ENCODE measurements at regions not wholly inside any gene's neighbourhood (a gene's known extent, or its start where the extent isn't known, plus 50 kb on each side); places are given as distances from the start of the nearest gene placed in this dataset.
A peak's percentile ranks its signal among the peaks of the same experiment; 100 is the strongest.

DNA sequence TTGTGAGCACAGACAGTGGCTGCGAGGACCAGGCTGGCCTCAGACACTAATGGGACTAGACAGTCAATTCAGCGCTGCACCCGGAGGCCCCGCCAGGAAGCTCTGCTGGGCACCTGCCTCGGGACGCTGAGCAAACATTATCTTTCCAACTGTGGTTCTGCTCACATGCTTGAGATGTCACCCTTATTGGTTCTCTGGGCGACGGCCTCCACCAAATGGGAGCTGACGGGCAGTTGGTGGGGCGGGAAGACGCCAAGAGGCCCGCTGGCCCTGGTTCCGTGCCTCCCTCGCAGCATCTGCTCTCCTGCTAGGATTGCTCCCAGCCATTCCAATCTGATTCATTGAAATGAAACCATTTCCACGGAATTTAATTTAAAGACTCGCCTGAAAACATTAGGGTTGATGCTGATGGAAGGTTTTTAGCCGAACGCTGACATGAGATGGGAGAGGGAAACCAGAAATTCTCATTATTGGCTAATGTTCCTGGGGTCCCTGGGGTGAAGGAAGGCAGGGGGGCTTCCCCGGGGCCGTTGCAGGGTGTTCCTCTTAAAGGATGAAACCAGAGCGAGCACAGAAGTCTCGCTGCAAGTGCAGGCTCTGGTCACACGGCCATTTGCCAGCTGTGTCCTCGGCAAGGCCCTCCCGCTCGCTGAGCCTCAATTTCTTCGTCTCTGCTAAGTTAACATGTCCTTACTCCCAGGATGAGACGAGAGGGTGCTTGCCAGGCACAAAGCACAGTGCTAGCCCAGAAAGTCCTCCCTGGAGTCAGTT lies 512.2 kb downstream of the NPHP4 start:
- H3K14ac ChIP-seq (ENCODE audit: low read length), result no peak overlapping the region
- H3K18ac ChIP-seq (ENCODE audit: low read length), result peak overlapping the region; percentile 73
- WGBS, 2 donors (ENCODE audit: extremely low coverage in 2 of 2, insufficient read length in 2 of 2, insufficient replicate concordance in 1 of 2), result no CpG with 5 or more reads among the region's 28 CpGs
- H3K79me1 ChIP-seq (ENCODE audit: low read depth, low read length), result no peaks in the 10 kb centered on the region
- no peak overlapping the region for H2BK120ac ChIP-seq (ENCODE audit: low read depth, low read length)
- H2BK12ac ChIP-seq (ENCODE audit: low read length), result no peak overlapping the region
- H3K27me3 ChIP-seq (ENCODE audit: control insufficient read depth in 3 of 3, insufficient read depth in 3 of 3, low read depth in 1 of 3, low read length in 3 of 3), result peaks cover 0 to 8% (median 0%) of the 10 kb centered on the region in 3 experiments
- H4K8ac ChIP-seq (ENCODE audit: low read depth, low read length), result no peak overlapping the region
- no peak overlapping the region for H4K91ac ChIP-seq (ENCODE audit: low read depth, low read length, poor library complexity)
- no peak overlapping the region for H2AFZ ChIP-seq (ENCODE audit: low read length)
- peak overlapping the region; percentile 86 for H2AK5ac ChIP-seq (ENCODE audit: low read depth, low read length)
- no peak overlapping the region for H3K4me3 ChIP-seq (ENCODE audit: low read length in 2 of 2)
- H3K9ac ChIP-seq (ENCODE audit: low read depth, low read length, poor library complexity), result no peak overlapping the region
- no peaks in the 10 kb centered on the region for H3K9me3 ChIP-seq (replicated peaks in 1 of 2; ENCODE audit: control insufficient read depth in 2 of 2, insufficient read depth in 1 of 2, low read depth in 1 of 2, low read length in 2 of 2)
- no peak overlapping the region for H3K27ac ChIP-seq (replicated peaks; ENCODE audit: low read length)
- no peak for DNase-seq (ENCODE audit: low spot score)
- no peak overlapping the region for H2BK5ac ChIP-seq (ENCODE audit: low read length)
- H3K4me2 ChIP-seq (ENCODE audit: insufficient read depth, low read length, poor library complexity, severe bottlenecking), result no peak overlapping the region
- no peak overlapping the region for H2BK15ac ChIP-seq (ENCODE audit: low read length)
- no peaks in the 10 kb centered on the region for H3K36me3 ChIP-seq (replicated peaks in 1 of 2; ENCODE audit: control insufficient read depth in 2 of 2, insufficient read depth in 2 of 2, low read length in 2 of 2)
- peaks cover 0 to 4% of the 10 kb centered on the region in 2 donors for H3K4me1 ChIP-seq (ENCODE audit: control insufficient read depth in 2 of 2, insufficient read depth in 1 of 2, low read depth in 1 of 2, low read length in 2 of 2)
- H3K23ac ChIP-seq (ENCODE audit: low read depth, low read length, poor library complexity), result peak overlapping the region; percentile 51
- H3K4ac ChIP-seq (ENCODE audit: low read length), result no peak overlapping the region

DNA sequence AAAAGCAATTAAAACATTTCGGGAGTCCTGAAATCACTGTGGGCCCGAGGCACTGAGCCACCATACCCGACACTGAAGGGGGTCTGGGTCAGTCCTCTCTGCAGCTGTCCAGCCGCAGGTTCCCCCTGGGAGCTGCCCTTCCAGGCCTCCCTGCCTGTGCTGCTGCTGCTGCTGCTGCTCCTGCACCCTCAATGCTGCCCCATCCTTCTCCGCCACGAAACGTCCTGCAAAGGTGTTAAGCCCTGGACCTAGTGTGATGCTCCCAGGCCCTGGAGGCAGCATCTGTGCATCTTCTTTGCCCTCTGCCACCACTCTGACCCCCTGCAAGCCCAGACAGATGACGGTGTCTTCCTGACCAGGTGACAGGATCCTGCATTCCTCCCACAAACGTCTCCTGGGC lies 513.3 kb downstream of the NPHP4 start:
- no peak overlapping the region for H4K91ac ChIP-seq (ENCODE audit: low read depth, low read length, poor library complexity)
- no peaks in the 10 kb centered on the region for H3K36me3 ChIP-seq (replicated peaks in 1 of 2; ENCODE audit: control insufficient read depth in 2 of 2, insufficient read depth in 2 of 2, low read length in 2 of 2)
- no peak overlapping the region for H4K8ac ChIP-seq (ENCODE audit: low read depth, low read length)
- H3K23ac ChIP-seq (ENCODE audit: low read depth, low read length, poor library complexity), result peak overlapping the region; percentile 87
- H2BK5ac ChIP-seq (ENCODE audit: low read length), result no peak overlapping the region
- no CpG with 5 or more reads among the region's 9 CpGs for WGBS, 2 donors (ENCODE audit: extremely low coverage in 2 of 2, insufficient read length in 2 of 2, insufficient replicate concordance in 1 of 2)
- no peak overlapping the region for H3K27ac ChIP-seq (replicated peaks; ENCODE audit: low read length)
- no peak overlapping the region for H2BK12ac ChIP-seq (ENCODE audit: low read length)
- H3K4me1 ChIP-seq (ENCODE audit: control insufficient read depth in 2 of 2, insufficient read depth in 1 of 2, low read depth in 1 of 2, low read length in 2 of 2), result peaks cover 0 to 3% of the 10 kb centered on the region in 2 donors
- H3K9me3 ChIP-seq (replicated peaks in 1 of 2; ENCODE audit: control insufficient read depth in 2 of 2, insufficient read depth in 1 of 2, low read depth in 1 of 2, low read length in 2 of 2), result peaks cover 0 to 2% of the 10 kb centered on the region in 2 donors
- peak overlapping the region; percentile 59 for H3K18ac ChIP-seq (ENCODE audit: low read length)
- H3K14ac ChIP-seq (ENCODE audit: low read length), result no peak overlapping the region
- H3K79me1 ChIP-seq (ENCODE audit: low read depth, low read length), result no peaks in the 10 kb centered on the region
- no peak overlapping the region for H3K4ac ChIP-seq (ENCODE audit: low read length)
- H3K4me3 ChIP-seq (ENCODE audit: low read length in 2 of 2), result no peak overlapping the region
- no peak overlapping the region for H2AFZ ChIP-seq (ENCODE audit: low read length)
- peaks cover 0 to 8% (median 0%) of the 10 kb centered on the region in 3 experiments for H3K27me3 ChIP-seq (ENCODE audit: control insufficient read depth in 3 of 3, insufficient read depth in 3 of 3, low read depth in 1 of 3, low read length in 3 of 3)
- H3K9ac ChIP-seq (ENCODE audit: low read depth, low read length, poor library complexity), result no peak overlapping the region
- H2BK120ac ChIP-seq (ENCODE audit: low read depth, low read length), result no peak overlapping the region
- no peak overlapping the region for H2BK15ac ChIP-seq (ENCODE audit: low read length)
- H2AK5ac ChIP-seq (ENCODE audit: low read depth, low read length), result no peak overlapping the region
- DNase-seq (ENCODE audit: low spot score), result no peak
- H3K4me2 ChIP-seq (ENCODE audit: insufficient read depth, low read length, poor library complexity, severe bottlenecking), result no peak overlapping the region

DNA sequence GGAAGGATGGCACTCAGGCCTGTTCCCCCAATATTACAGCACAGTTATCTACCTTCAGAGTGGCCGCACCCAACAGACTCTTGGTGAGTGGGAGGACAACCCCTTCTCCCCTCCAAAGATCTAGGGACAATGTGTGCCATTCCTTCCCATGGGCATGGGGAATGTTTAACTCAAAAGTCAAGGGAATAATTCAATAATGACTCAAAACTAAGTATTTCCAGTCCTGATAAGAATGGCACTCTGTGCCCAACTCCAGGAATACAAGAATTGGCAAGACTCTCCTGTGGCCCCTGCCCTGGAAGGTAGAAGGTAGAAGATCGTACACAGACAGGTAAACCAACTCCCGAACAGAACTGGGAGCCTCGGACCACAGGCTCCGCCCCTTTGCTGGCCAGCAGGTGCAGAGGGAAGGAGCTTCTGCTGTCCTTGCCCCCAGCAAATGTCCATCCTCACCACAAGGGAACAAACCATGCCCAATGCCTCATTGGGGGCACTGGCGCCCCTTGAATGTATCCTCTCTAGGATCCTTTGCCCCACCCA lies 514.0 kb downstream of the NPHP4 start:
- Histone ChIP-seq H3K36me3 (replicated peaks in 1 of 2; ENCODE audit: control insufficient read depth in 2 of 2, insufficient read depth in 2 of 2, low read length in 2 of 2) (no peaks in the 10 kb centered on the region), H3K4me1 (ENCODE audit: control insufficient read depth in 2 of 2, insufficient read depth in 1 of 2, low read depth in 1 of 2, low read length in 2 of 2) (peaks cover 0 to 3% of the 10 kb centered on the region in 2 donors), H3K4me2 (ENCODE audit: insufficient read depth, low read length, poor library complexity, severe bottlenecking) (no peak overlapping the region), H2BK120ac (ENCODE audit: low read depth, low read length) (no peak overlapping the region), H2BK5ac (ENCODE audit: low read length) (no peak overlapping the region), H3K79me1 (ENCODE audit: low read depth, low read length) (no peaks in the 10 kb centered on the region), H2AFZ (ENCODE audit: low read length) (no peak overlapping the region), H2AK5ac (ENCODE audit: low read depth, low read length) (no peak overlapping the region), H3K23ac (ENCODE audit: low read depth, low read length, poor library complexity) (no peak overlapping the region), H3K4me3 (ENCODE audit: low read length in 2 of 2) (no peak overlapping the region), H3K18ac (ENCODE audit: low read length) (no peak overlapping the region), H4K91ac (ENCODE audit: low read depth, low read length, poor library complexity) (no peak overlapping the region), H3K27ac (replicated peaks; ENCODE audit: low read length) (no peak overlapping the region), H3K14ac (ENCODE audit: low read length) (no peak overlapping the region), H3K4ac (ENCODE audit: low read length) (no peak overlapping the region), H3K9me3 (replicated peaks in 1 of 2; ENCODE audit: control insufficient read depth in 2 of 2, insufficient read depth in 1 of 2, low read depth in 1 of 2, low read length in 2 of 2) (peaks cover 0 to 2% of the 10 kb centered on the region in 2 donors), H3K27me3 (ENCODE audit: control insufficient read depth in 3 of 3, insufficient read depth in 3 of 3, low read depth in 1 of 3, low read length in 3 of 3) (peaks cover 0 to 8% (median 0%) of the 10 kb centered on the region in 3 experiments), H4K8ac (ENCODE audit: low read depth, low read length) (no peak overlapping the region), H3K9ac (ENCODE audit: low read depth, low read length, poor library complexity) (no peak overlapping the region), H2BK12ac (ENCODE audit: low read length) (no peak overlapping the region), H2BK15ac (ENCODE audit: low read length) (no peak overlapping the region)
- WGBS, 2 donors (ENCODE audit: extremely low coverage in 2 of 2, insufficient read length in 2 of 2, insufficient replicate concordance in 1 of 2), result no CpG with 5 or more reads among the region's 6 CpGs
- DNase-seq (ENCODE audit: low spot score), result no peak

DNA sequence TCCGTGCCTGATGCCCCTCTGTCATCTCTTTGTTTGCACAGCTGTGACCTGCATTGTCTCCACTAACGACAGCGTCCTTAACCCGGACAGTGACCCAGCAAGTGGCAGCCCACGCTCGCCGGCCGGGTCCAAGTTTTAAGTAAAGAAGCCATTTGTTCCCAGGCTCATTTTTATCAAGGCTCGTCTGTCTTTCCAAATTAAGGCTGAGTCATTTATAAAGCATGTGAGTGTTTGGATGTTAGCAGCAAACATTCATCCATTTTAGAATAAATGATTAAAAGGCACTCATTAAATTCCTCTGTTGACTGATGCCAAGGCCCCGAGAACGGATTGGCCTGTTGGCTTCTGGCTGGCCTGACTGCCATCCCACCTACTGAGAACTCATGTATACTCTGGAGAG lies 514.5 kb downstream of the NPHP4 start:
- no peak overlapping the region for H2BK5ac ChIP-seq (ENCODE audit: low read length)
- no peak overlapping the region for H4K8ac ChIP-seq (ENCODE audit: low read depth, low read length)
- H2BK120ac ChIP-seq (ENCODE audit: low read depth, low read length), result no peak overlapping the region
- H3K14ac ChIP-seq (ENCODE audit: low read length), result no peak overlapping the region
- peaks cover 0 to 8% (median 0%) of the 10 kb centered on the region in 3 experiments for H3K27me3 ChIP-seq (ENCODE audit: control insufficient read depth in 3 of 3, insufficient read depth in 3 of 3, low read depth in 1 of 3, low read length in 3 of 3)
- H2AK5ac ChIP-seq (ENCODE audit: low read depth, low read length), result no peak overlapping the region
- H3K9ac ChIP-seq (ENCODE audit: low read depth, low read length, poor library complexity), result no peak overlapping the region
- peak overlapping the region; percentile 81 for H3K23ac ChIP-seq (ENCODE audit: low read depth, low read length, poor library complexity)
- H3K4me3 ChIP-seq (ENCODE audit: low read length in 2 of 2), result no peak overlapping the region
- H2AFZ ChIP-seq (ENCODE audit: low read length), result no peak overlapping the region
- no peak overlapping the region for H2BK15ac ChIP-seq (ENCODE audit: low read length)
- H3K4me1 ChIP-seq (ENCODE audit: control insufficient read depth in 2 of 2, insufficient read depth in 1 of 2, low read depth in 1 of 2, low read length in 2 of 2), result peaks cover 0 to 3% of the 10 kb centered on the region in 2 donors
- H3K4me2 ChIP-seq (ENCODE audit: insufficient read depth, low read length, poor library complexity, severe bottlenecking), result no peak overlapping the region
- no peak overlapping the region for H3K18ac ChIP-seq (ENCODE audit: low read length)
- WGBS, 2 donors (ENCODE audit: extremely low coverage in 2 of 2, insufficient read length in 2 of 2, insufficient replicate concordance in 1 of 2), result no CpG with 5 or more reads among the region's 11 CpGs
- no peak overlapping the region for H2BK12ac ChIP-seq (ENCODE audit: low read length)
- no peak overlapping the region for H3K4ac ChIP-seq (ENCODE audit: low read length)
- no peak overlapping the region for H4K91ac ChIP-seq (ENCODE audit: low read depth, low read length, poor library complexity)
- no peak overlapping the region for H3K27ac ChIP-seq (replicated peaks; ENCODE audit: low read length)
- DNase-seq (ENCODE audit: low spot score), result no peak
- no peaks in the 10 kb centered on the region for H3K36me3 ChIP-seq (replicated peaks in 1 of 2; ENCODE audit: control insufficient read depth in 2 of 2, insufficient read depth in 2 of 2, low read length in 2 of 2)
- H3K9me3 ChIP-seq (replicated peaks in 1 of 2; ENCODE audit: control insufficient read depth in 2 of 2, insufficient read depth in 1 of 2, low read depth in 1 of 2, low read length in 2 of 2), result peaks cover 0 to 2% of the 10 kb centered on the region in 2 donors
- no peaks in the 10 kb centered on the region for H3K79me1 ChIP-seq (ENCODE audit: low read depth, low read length)
